AG10803 (cell line): ENCODE measurements at regions not wholly inside any gene's neighbourhood (a gene's known extent, or its start where the extent isn't known, plus 50 kb on each side); places are given as distances from the start of the nearest gene placed in this dataset.

Experiments used
- DNase-seq: peaks from one replicate; pipeline ENCODE4 v3.0.0; 2010; ENCODE audit warnings: low read depth
- H3K4me3 ChIP-seq: 2 replicates; pipeline ENCODE4 v1.5.1; 2011; ENCODE audit warnings: mild to moderate bottlenecking, low read length, control low read depth
- TF ChIP-seq, protein P1 (sequence below): conservative IDR thresholded peaks from 2 replicates; pipeline ENCODE4 v1.5.1; 2011; ENCODE audit warnings: mild to moderate bottlenecking, low read length, control low read depth, inconsistent platforms

DNA sequence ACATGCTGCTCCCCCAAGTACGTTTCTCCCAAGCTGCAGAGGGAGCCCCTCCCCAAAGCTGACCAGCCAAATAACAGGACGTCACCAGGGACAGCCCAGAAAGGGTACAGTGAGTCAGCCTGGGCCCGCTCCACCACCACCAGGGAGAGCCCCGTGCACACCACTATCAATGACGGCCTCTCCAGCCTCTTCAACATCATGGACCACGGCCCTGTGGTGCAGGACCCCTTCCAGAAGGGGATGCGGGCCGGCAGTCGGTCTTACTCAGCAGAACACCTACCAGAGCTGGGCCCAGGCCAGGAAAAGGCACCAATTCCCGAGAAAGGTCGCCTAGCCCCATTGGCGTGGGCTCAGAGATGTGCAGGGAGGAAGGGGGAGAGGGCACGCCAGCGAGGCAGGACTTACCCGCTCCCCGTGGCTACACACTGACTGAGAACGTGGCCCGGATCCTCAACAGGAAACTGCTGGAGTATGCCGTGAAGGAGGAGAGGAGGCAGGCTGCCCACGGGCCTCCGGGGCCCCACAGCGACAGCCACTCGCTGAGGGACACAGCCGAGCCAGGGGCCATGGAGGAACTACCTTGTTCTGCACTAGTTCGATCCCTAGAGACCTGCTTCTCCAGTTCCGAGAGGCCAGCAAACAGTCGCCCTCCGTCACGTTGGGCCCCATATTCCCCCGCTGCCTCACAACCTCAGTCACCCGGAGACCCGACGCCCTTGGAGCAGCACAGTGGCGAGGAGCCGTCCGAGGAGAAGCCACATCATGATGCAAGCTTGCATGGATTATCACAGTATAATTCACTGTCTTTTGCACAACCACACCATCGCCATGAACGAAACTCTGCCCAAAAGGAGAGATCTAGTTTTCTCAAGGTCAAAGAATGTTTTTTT lies 815.9 kb upstream of the KLHL1 start:
- TF ChIP-seq, protein P1, sequence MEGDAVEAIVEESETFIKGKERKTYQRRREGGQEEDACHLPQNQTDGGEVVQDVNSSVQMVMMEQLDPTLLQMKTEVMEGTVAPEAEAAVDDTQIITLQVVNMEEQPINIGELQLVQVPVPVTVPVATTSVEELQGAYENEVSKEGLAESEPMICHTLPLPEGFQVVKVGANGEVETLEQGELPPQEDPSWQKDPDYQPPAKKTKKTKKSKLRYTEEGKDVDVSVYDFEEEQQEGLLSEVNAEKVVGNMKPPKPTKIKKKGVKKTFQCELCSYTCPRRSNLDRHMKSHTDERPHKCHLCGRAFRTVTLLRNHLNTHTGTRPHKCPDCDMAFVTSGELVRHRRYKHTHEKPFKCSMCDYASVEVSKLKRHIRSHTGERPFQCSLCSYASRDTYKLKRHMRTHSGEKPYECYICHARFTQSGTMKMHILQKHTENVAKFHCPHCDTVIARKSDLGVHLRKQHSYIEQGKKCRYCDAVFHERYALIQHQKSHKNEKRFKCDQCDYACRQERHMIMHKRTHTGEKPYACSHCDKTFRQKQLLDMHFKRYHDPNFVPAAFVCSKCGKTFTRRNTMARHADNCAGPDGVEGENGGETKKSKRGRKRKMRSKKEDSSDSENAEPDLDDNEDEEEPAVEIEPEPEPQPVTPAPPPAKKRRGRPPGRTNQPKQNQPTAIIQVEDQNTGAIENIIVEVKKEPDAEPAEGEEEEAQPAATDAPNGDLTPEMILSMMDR, result no peak

GRCh38 chr13:70911286-70911685 lies 803.0 kb upstream of the KLHL1 start:
- DNase-seq, result no peak
- H3K4me3 ChIP-seq, result no peak overlapping the region
- TF ChIP-seq, protein P1, result no peak

More for the DNA sequence above, 815.9 kb upstream of the KLHL1 start:
- DNase-seq, result no peak
- H3K4me3 ChIP-seq, result no peak overlapping the region

DNA sequence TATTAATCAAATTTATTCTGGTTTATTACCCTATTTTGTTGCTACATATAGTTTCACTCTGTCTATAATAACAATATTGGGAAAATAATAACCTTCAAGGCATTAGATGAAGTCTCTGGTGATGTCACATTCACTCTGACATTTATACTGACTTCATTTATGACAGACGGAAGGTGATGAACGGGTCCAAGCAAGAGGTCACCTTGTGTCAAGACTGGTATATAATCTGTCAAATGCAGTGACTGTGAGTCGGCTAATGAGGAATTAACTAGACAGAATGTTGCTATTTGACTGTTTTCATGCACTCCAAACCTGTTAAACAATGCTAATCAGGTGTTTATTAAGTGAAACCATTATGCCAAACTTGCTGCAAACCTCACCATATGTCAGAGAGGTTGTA lies 800.5 kb upstream of the KLHL1 start:
- H3K4me3 ChIP-seq, result no peak overlapping the region
- TF ChIP-seq, protein P1, result no peak
- no peak for DNase-seq

- no peak overlapping the region for H3K4me3 ChIP-seq
- DNase-seq, result no peak
- TF ChIP-seq, protein P1, result no peak
Observed at GRCh38 chr13:70905035-70905434, 796.8 kb upstream of the KLHL1 start.

DNA sequence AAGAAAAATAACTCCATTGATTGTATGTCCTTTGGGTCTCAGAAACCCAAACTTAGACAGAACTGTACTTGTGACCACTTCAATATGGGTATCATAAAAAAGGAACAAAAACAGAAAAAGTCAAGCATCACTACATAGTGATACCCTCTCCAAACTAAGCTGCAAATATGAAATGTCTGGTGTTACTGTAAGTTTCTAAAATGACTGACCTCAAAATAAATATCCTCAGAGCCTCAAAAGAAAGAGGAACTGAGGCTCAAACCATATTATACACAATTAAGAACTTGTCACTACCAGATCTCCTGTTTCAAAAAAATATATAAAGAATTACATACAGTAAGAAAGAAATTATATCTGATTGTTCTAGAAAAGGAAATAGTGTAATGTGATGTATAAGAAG lies 787.9 kb upstream of the KLHL1 start:
- no peak overlapping the region for H3K4me3 ChIP-seq
- TF ChIP-seq, protein P1, result no peak
- no peak for DNase-seq

DNA sequence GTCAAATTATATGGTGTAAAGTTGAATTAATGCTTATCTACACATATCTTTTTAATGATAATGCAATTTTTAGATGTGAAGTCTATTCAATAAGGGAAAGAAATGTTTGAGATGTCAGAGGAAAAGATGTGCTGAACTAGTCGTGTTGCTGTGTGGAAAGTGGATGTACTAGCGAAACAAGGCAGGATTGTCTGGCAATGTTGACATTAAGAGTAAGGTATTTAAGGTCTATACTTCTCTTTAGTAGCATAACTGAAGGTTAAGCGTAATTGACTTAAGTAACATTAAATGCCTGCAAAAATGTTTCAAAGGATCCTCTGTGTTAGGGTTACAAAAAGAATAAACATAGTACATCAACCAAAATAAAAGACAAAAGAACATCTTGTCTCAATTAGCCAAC lies 787.3 kb upstream of the KLHL1 start:
- H3K4me3 ChIP-seq, result no peak overlapping the region
- TF ChIP-seq, protein P1, result no peak
- no peak for DNase-seq

GRCh38 chr13:70894258-70894657 lies 786.0 kb upstream of the KLHL1 start:
- no peak for DNase-seq
- H3K4me3 ChIP-seq, result no peak overlapping the region
- TF ChIP-seq, protein P1, result no peak
